ENCODE measurements at regions not wholly inside any gene's neighbourhood (a gene's known extent, or its start where the extent isn't known, plus 50 kb on each side); places are given as distances from the start of the nearest gene placed in this dataset.

- TF ChIP-seq CTCF (conservative IDR thresholded peaks at IDR 0.05 in 1 of 2, IDR thresholded peaks at IDR 0.05 in 1 of 2; ENCODE audit: low read depth in 1 of 2, low read length in 2 of 2) = no peak
- TF ChIP-seq EZH2 (IDR thresholded peaks at IDR 0.05; ENCODE audit: low read length, missing control alignments) = no peak
These were observed 78.1 kb downstream of the CNGA2 start for GRCh38 chrX:151812661-151813060.

Measured in fibroblast of lung (primary cell).